ENCODE measurements at regions not wholly inside any gene's neighbourhood (a gene's known extent, or its start where the extent isn't known, plus 50 kb on each side); places are given as distances from the start of the nearest gene placed in this dataset.

DNA sequence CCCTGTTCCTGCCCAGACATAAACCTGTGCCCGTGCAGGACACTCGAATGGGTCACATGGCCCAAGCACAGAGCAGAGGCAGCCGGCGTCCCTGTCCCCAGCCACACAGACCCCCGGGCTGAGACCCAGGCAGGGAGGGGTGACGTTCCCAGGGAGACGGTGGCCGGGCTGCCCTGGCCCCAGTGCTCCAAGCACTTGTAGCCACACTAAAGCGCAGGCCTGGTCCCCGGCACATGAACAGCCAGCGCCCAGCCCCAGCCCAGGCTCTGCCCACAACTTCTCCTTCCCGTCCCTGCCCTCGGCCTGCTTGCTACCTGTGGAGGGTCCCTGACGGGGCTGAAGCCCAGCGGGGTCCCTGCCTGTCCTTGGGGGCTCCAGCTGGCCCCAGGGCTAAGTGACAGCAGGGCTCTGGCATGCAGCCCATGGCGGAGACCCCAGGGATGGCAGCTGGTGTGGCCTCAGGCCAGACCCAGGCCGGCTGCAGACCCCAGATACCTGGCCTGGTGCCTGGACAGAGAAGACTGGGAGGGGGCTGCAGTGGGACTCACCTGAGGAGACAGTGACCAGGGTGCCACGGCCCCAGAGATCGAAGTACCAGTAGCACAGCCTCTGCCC lies 338.4 kb downstream of the TMEM121 start:
- TF ChIP-seq, protein P1, sequence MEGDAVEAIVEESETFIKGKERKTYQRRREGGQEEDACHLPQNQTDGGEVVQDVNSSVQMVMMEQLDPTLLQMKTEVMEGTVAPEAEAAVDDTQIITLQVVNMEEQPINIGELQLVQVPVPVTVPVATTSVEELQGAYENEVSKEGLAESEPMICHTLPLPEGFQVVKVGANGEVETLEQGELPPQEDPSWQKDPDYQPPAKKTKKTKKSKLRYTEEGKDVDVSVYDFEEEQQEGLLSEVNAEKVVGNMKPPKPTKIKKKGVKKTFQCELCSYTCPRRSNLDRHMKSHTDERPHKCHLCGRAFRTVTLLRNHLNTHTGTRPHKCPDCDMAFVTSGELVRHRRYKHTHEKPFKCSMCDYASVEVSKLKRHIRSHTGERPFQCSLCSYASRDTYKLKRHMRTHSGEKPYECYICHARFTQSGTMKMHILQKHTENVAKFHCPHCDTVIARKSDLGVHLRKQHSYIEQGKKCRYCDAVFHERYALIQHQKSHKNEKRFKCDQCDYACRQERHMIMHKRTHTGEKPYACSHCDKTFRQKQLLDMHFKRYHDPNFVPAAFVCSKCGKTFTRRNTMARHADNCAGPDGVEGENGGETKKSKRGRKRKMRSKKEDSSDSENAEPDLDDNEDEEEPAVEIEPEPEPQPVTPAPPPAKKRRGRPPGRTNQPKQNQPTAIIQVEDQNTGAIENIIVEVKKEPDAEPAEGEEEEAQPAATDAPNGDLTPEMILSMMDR (IDR thresholded peaks at IDR 0.05) = no peak
- TF ChIP-seq, protein P2, sequence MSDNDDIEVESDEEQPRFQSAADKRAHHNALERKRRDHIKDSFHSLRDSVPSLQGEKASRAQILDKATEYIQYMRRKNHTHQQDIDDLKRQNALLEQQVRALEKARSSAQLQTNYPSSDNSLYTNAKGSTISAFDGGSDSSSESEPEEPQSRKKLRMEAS (IDR thresholded peaks at IDR 0.05) = no peak
- TF ChIP-seq, protein P3, sequence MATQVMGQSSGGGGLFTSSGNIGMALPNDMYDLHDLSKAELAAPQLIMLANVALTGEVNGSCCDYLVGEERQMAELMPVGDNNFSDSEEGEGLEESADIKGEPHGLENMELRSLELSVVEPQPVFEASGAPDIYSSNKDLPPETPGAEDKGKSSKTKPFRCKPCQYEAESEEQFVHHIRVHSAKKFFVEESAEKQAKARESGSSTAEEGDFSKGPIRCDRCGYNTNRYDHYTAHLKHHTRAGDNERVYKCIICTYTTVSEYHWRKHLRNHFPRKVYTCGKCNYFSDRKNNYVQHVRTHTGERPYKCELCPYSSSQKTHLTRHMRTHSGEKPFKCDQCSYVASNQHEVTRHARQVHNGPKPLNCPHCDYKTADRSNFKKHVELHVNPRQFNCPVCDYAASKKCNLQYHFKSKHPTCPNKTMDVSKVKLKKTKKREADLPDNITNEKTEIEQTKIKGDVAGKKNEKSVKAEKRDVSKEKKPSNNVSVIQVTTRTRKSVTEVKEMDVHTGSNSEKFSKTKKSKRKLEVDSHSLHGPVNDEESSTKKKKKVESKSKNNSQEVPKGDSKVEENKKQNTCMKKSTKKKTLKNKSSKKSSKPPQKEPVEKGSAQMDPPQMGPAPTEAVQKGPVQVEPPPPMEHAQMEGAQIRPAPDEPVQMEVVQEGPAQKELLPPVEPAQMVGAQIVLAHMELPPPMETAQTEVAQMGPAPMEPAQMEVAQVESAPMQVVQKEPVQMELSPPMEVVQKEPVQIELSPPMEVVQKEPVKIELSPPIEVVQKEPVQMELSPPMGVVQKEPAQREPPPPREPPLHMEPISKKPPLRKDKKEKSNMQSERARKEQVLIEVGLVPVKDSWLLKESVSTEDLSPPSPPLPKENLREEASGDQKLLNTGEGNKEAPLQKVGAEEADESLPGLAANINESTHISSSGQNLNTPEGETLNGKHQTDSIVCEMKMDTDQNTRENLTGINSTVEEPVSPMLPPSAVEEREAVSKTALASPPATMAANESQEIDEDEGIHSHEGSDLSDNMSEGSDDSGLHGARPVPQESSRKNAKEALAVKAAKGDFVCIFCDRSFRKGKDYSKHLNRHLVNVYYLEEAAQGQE (IDR thresholded peaks at IDR 0.05) = no peak
- TF ChIP-seq JUN (IDR thresholded peaks at IDR 0.05) (no peak), HOXB13 (CRISPR knock-in tag; IDR thresholded peaks at IDR 0.05; ENCODE audit: low read depth) (no peak), POLR2A (IDR thresholded peaks at IDR 0.05; ENCODE audit: low read length) (no peak), ESRRA (IDR thresholded peaks at IDR 0.05; ENCODE audit: borderline replicate concordance, low read length) (no peak), CEBPB (IDR thresholded peaks at IDR 0.05) (no peak), CHD2 (IDR thresholded peaks at IDR 0.05; ENCODE audit: low read length, partially characterized antibody) (no peak), EP300 (IDR thresholded peaks at IDR 0.05) (no peak), MAFK (IDR thresholded peaks at IDR 0.05; ENCODE audit: partially characterized antibody) (no peak)
